HCT116 (cell line): ENCODE measurements at regions not wholly inside any gene's neighbourhood (a gene's known extent, or its start where the extent isn't known, plus 50 kb on each side); places are given as distances from the start of the nearest gene placed in this dataset.

Experiments used
- ATAC-seq: fragments of 200-7000 bp; cut with Tn5 transposase; 2 replicates; pipeline ENCODE4 v1.9.1; 2020; ENCODE audit warnings: mild to moderate bottlenecking, moderate library complexity
- BruUV-seq: library from RNA; stranded (reverse); fragments of 400-500 nt; replicated peaks from 2 replicates; lab custom pipeline; 2021; lab: Mats Ljungman, UMichigan
- CTCF ChIA-PET: fragments of 300-600 bp; sonication (Branson Sonifier 250); formaldehyde crosslinking; loops from one replicate; lab custom pipeline; 2021; ENCODE audit warnings: antibody characterized with exemption; lab: Charles Lee
- POLR2A ChIA-PET: fragments of 300-600, 350-600 bp; sonication (Branson Sonifier 250); formaldehyde crosslinking; loops from one replicate; lab custom pipeline; 2021; ENCODE audit warnings: antibody characterized with exemption; lab: Charles Lee
- RAD21 ChIA-PET, 2 experiments: fragments of 300-600 bp; sonication (Branson Sonifier 250); formaldehyde crosslinking; loops; one replicate each; lab custom pipeline; 2023; ENCODE audit warnings: low total read pairs in 2 of 2; ENCODE audit not compliant: uncharacterized antibody in 2 of 2, unreplicated experiment in 2 of 2, low non-redundant PET in 1 of 2; lab: Charles Lee
- DNase-seq: peaks from one replicate; pipeline ENCODE4 v3.0.0-alpha.2; 2010; ENCODE audit warnings: low read depth, low spot score
- H2AFZ ChIP-seq: fragments of 200-600 bp; shearing (Covaris generic), sonication (generic); 2 replicates; pipeline ENCODE4 v1.6.1; 2017; ENCODE audit warnings: low read depth, mixed run types, mixed read lengths, antibody characterized with exemption, low read length; ENCODE audit not compliant: poor library complexity, severe bottlenecking
- H3K27ac ChIP-seq: 2 replicates; pipeline ENCODE4 v1.5.1; 2012; ENCODE audit warnings: low read depth, low read length
- H3K27me3 ChIP-seq: fragments of 200-600 bp; sonication (generic); 2 replicates; pipeline ENCODE4 v1.6.1; 2016; ENCODE audit warnings: mixed run types, low read length, mixed read lengths; ENCODE audit not compliant: insufficient read depth
- H3K36me3 ChIP-seq, 2 experiments: fragments of 200-500 bp in 1 of 2; fragments of 200-600 bp in 1 of 2; sonication (Bioruptor generic) in 1 of 2; sonication (generic) in 1 of 2; 2 replicates each; pipeline versions ENCODE4 v1.5.1 to v1.6.1; 2014 to 2016; ENCODE audit warnings: low read length in 2 of 2, inconsistent platforms in 1 of 2, mixed read lengths in 1 of 2, mixed run types in 1 of 2; ENCODE audit not compliant: insufficient read depth in 2 of 2, control insufficient read depth in 1 of 2
- H3K4me1 ChIP-seq, 2 experiments: fragments of 200-600 bp in 1 of 2; sonication (generic) in 1 of 2; 2 replicates each; pipeline versions ENCODE4 v1.5.1 to v1.6.1; 2012 to 2017; ENCODE audit warnings: low read length in 2 of 2, inconsistent platforms in 1 of 2, mild to moderate bottlenecking in 1 of 2, mixed read lengths in 1 of 2, mixed run types in 1 of 2, moderate library complexity in 1 of 2; ENCODE audit not compliant: insufficient read depth in 2 of 2, control insufficient read depth in 1 of 2
- H3K4me2 ChIP-seq: fragments of 200-600 bp; sonication (generic); 2 replicates; pipeline ENCODE4 v1.6.1; 2017; ENCODE audit warnings: mixed run types, low read length, mixed read lengths
- H3K4me3 ChIP-seq, 2 experiments: fragments of 200-600 bp in 1 of 2; sonication (generic) in 1 of 2; replicated peaks in 1 of 2; 2 replicates each; pipeline ENCODE4 v1.5.1; 2011 to 2016; ENCODE audit warnings: low read length in 2 of 2, control low read depth in 1 of 2, low read depth in 1 of 2, mild to moderate bottlenecking in 1 of 2, mixed read lengths in 1 of 2, mixed run types in 1 of 2
- H3K79me2 ChIP-seq: fragments of 200-600 bp; sonication (generic); 2 replicates; pipeline ENCODE4 v1.6.1; 2017; ENCODE audit warnings: mild to moderate bottlenecking, mixed run types, low read length, moderate library complexity, mixed read lengths; ENCODE audit not compliant: insufficient read depth
- H3K9ac ChIP-seq: fragments of 200-600 bp; sonication (generic); 2 replicates; pipeline ENCODE4 v1.6.1; 2016; ENCODE audit warnings: low read length, mixed read lengths
- H3K9me2 ChIP-seq: fragments of 200-600 bp; sonication (generic), shearing (Covaris generic); 2 replicates; pipeline ENCODE4 v1.6.1; 2017; ENCODE audit warnings: mixed run types, mild to moderate bottlenecking, moderate library complexity; ENCODE audit not compliant: insufficient read depth
- H3K9me3 ChIP-seq, 2 experiments: fragments of 200-500 bp in 1 of 2; fragments of 200-600 bp in 1 of 2; sonication (Bioruptor generic) in 1 of 2; sonication (generic) in 1 of 2; 2 replicates each; pipeline ENCODE4 v1.6.1; 2014 to 2017; ENCODE audit warnings: low read length in 2 of 2, mixed read lengths in 2 of 2, inconsistent platforms in 1 of 2, low read depth in 1 of 2, mild to moderate bottlenecking in 1 of 2, mixed run types in 1 of 2, moderate library complexity in 1 of 2; ENCODE audit not compliant: control insufficient read depth in 1 of 2, insufficient read depth in 1 of 2
- H4K20me1 ChIP-seq: fragments of 200-600 bp; sonication (generic), shearing (Covaris generic); 2 replicates; pipeline ENCODE4 v1.6.1; 2017; ENCODE audit warnings: mixed run types, mild to moderate bottlenecking, moderate library complexity; ENCODE audit not compliant: insufficient read depth
- ATF3 ChIP-seq: IDR thresholded peaks from 2 replicates; pipeline ENCODE4 v1.6.1; 2012
- CEBPB ChIP-seq: IDR thresholded peaks from 2 replicates; pipeline ENCODE4 v1.6.1; 2012; ENCODE audit warnings: low read depth
- EGR1 ChIP-seq: IDR thresholded peaks from 2 replicates; pipeline ENCODE4 v1.6.1; 2012; ENCODE audit warnings: low read depth
- EZH2phosphoT487 ChIP-seq: fragments of 200-600 bp; IDR thresholded peaks from 2 replicates; pipeline ENCODE4 v1.6.1; 2018; ENCODE audit warnings: antibody characterized with exemption, borderline replicate concordance
- FOSL1 ChIP-seq: IDR thresholded peaks from 2 replicates; pipeline ENCODE4 v1.6.1; 2012; ENCODE audit warnings: low read depth
- MAX ChIP-seq: IDR thresholded peaks from 2 replicates; pipeline ENCODE4 v1.6.1; 2012
- REST ChIP-seq: IDR thresholded peaks from 2 replicates; pipeline ENCODE4 v1.6.1; 2012; ENCODE audit warnings: low read depth
- SIN3A ChIP-seq: IDR thresholded peaks from 2 replicates; pipeline ENCODE4 v1.6.1; 2012; ENCODE audit warnings: low read depth
- SRF ChIP-seq: IDR thresholded peaks from 2 replicates; pipeline ENCODE4 v1.6.1; 2012; ENCODE audit warnings: low read depth
- TCF7L2 ChIP-seq: IDR thresholded peaks from 2 replicates; pipeline ENCODE4 v1.7.0; 2011; ENCODE audit warnings: borderline replicate concordance, inconsistent platforms; ENCODE audit not compliant: insufficient read depth, insufficient read length; ENCODE audit errors: extremely low read depth
- YY1 ChIP-seq: IDR thresholded peaks from 2 replicates; pipeline ENCODE4 v1.6.1; 2011; ENCODE audit warnings: low read length, low read depth, moderate library complexity, mild to moderate bottlenecking; ENCODE audit not compliant: insufficient replicate concordance; ENCODE audit errors: extremely low read depth
- ZNF274 ChIP-seq: fragments of 200-500 bp; sonication (Bioruptor generic); IDR thresholded peaks from 2 replicates; pipeline ENCODE4 v1.6.1; 2014; ENCODE audit warnings: mild to moderate bottlenecking, low read depth, low read length, inconsistent platforms
- intact Hi-C: fragments of 100-400 bp; cut with micrococcal nuclease; formaldehyde crosslinking; loops from 2 replicates; pipeline ENCODE4 v1.10.0; 2022

GRCh38 chr1:14194511-14194910, 404.0 kb upstream of the KAZN start:
- Histone ChIP-seq H3K9me3 (no peaks in the 10 kb centered on the region), H3K27me3 (peaks cover 3% of the 10 kb centered on the region; the same call in 1 of the 2 replicates), H3K79me2 (no peaks in the 10 kb centered on the region), H3K36me3 (no peaks in the 10 kb centered on the region), H3K4me3 (no peak overlapping the region), H3K9ac (no peak overlapping the region), H2AFZ (no peak overlapping the region), H3K4me1 (no peaks in the 10 kb centered on the region), H3K9me2 (no peaks in the 10 kb centered on the region), H3K4me2 (no peak overlapping the region), H3K27ac (no peak overlapping the region), H4K20me1 (no peaks in the 10 kb centered on the region)
- DNase-seq (no peak), ATAC-seq (no peak)
- POLR2A ChIA-PET: no interaction called here
- TF ChIP-seq REST (no peak), MAX (no peak), ZNF274 (no peak), EGR1 (no peak), SRF (no peak), CEBPB (no peak), FOSL1 (no peak), ATF3 (no peak), EZH2phosphoT487 (no peak), YY1 (no peak), TCF7L2 (no peak), SIN3A (no peak)
- CTCF ChIA-PET: no interaction called here
- intact Hi-C loops: no loop called here
- no TSS peak for BruUV-seq
- RAD21 ChIA-PET: no interaction called here
